Right lobe of liver (tissue), 4 donors: ENCODE measurements at regions not wholly inside any gene's neighbourhood (a gene's known extent, or its start where the extent isn't known, plus 50 kb on each side); places are given as distances from the start of the nearest gene placed in this dataset.

Source experiments
- POLR2A ChIP-seq: fragments of 450-650 bp; IDR thresholded peaks from one replicate; pipeline ENCODE4 v1.6.1; 2017; ENCODE audit warnings: antibody characterized with exemption, mild to moderate bottlenecking
- TF ChIP-seq, protein P1 (sequence below), 4 donors: fragments of 200-600 bp in 3 of 4; fragments of 450-650 bp in 1 of 4; IDR thresholded peaks; one replicate each; pipeline versions ENCODE4 v1.5.1 to v1.8.0; 2016 to 2022; ENCODE audit warnings: antibody characterized with exemption in 4 of 4, mild to moderate bottlenecking in 2 of 4
- donor health status: DM: no; HTN: no; CAD: no.
- donor health status: DM: no; HTN: no; CAD: no.
- donor health status: DM: no; HTN: yes; CAD: no.

DNA sequence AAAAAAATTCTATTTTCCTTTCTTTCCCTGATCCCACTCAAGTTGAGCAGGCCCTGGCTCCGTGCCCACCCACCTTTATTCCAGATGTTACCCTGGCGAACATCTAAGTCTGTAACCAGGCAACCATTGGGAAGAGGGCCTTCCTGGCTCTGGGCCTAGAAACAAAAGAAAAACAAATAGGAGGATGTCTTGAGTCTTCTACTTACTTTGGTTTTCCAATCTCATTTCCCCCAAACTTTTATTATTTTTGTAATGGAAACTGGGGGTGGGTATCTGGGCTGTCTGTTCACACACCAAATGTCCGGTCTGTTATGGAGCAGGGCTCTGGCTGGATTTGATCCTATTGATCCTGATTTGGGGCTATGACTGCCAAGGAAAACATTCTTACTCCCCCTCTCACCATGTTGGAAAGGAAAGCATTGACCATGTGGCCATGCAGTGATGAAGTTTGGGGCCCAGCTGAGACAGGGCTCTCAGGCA, 744.1 kb downstream of the DHX35 start:
- TF ChIP-seq, protein P1, sequence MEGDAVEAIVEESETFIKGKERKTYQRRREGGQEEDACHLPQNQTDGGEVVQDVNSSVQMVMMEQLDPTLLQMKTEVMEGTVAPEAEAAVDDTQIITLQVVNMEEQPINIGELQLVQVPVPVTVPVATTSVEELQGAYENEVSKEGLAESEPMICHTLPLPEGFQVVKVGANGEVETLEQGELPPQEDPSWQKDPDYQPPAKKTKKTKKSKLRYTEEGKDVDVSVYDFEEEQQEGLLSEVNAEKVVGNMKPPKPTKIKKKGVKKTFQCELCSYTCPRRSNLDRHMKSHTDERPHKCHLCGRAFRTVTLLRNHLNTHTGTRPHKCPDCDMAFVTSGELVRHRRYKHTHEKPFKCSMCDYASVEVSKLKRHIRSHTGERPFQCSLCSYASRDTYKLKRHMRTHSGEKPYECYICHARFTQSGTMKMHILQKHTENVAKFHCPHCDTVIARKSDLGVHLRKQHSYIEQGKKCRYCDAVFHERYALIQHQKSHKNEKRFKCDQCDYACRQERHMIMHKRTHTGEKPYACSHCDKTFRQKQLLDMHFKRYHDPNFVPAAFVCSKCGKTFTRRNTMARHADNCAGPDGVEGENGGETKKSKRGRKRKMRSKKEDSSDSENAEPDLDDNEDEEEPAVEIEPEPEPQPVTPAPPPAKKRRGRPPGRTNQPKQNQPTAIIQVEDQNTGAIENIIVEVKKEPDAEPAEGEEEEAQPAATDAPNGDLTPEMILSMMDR (IDR thresholded peaks at IDR 0.05) = no peak
- TF ChIP-seq POLR2A = no peak
